Spinal cord (tissue), 9 donors: ENCODE measurements at regions not wholly inside any gene's neighbourhood (a gene's known extent, or its start where the extent isn't known, plus 50 kb on each side); places are given as distances from the start of the nearest gene placed in this dataset.
A peak's percentile ranks its signal among the peaks of the same experiment; 100 is the strongest.

Experiments used
- DNase-seq, 6 donors: peaks; one replicate each; pipeline versions ENCODE4 v3.0.0 to v3.0.0-alpha.2; 2013 to 2015; ENCODE audit warnings: low spot score in 6 of 6, low read depth in 4 of 6
- H3K27ac ChIP-seq: one replicate; pipeline ENCODE4 v1.5.1; 2013; ENCODE audit warnings: low read depth, low read length, control low read depth
- H3K27me3 ChIP-seq: one replicate; pipeline ENCODE4 v1.6.1; 2013; ENCODE audit warnings: low read length; ENCODE audit not compliant: control insufficient read depth, insufficient read depth
- H3K36me3 ChIP-seq: one replicate; pipeline ENCODE4 v1.6.1; 2013; ENCODE audit warnings: low read length; ENCODE audit not compliant: control insufficient read depth, insufficient read depth
- H3K4me1 ChIP-seq: one replicate; pipeline ENCODE4 v1.6.1; 2013; ENCODE audit warnings: low read length; ENCODE audit not compliant: control insufficient read depth, insufficient read depth
- H3K4me3 ChIP-seq: one replicate; pipeline ENCODE4 v1.5.1; 2013; ENCODE audit warnings: low read depth, low read length, control low read depth
- H3K9me3 ChIP-seq: one replicate; pipeline ENCODE4 v1.6.1; 2013; ENCODE audit warnings: low read length; ENCODE audit not compliant: control insufficient read depth, insufficient read depth
- WGBS: methylation state at CpG from one replicate; pipeline ENCODE4 v1.1.5; 2013; ENCODE audit warnings: missing lambda C conversion rate; ENCODE audit not compliant: insufficient coverage; 5-methylcytosine and 5-hydroxymethylcytosine counted together
- donor health status: healthy.

- no peak overlapping the region for H3K27ac ChIP-seq
- no peaks in the 10 kb centered on the region for H3K4me1 ChIP-seq
- no peaks in the 10 kb centered on the region for H3K36me3 ChIP-seq
- no peaks in the 10 kb centered on the region for H3K9me3 ChIP-seq
- no peak for DNase-seq
- H3K27me3 ChIP-seq = no peaks in the 10 kb centered on the region
- H3K4me3 ChIP-seq = no peak overlapping the region
- WGBS = 93% methylated on average over 7 of the region's 8 CpGs
These were observed 417.2 kb downstream of the TTLL7 start for GRCh38 chr1:83581747-83582146.

- Histone ChIP-seq H3K27me3 (no peaks in the 10 kb centered on the region), H3K9me3 (no peaks in the 10 kb centered on the region), H3K4me1 (no peaks in the 10 kb centered on the region), H3K36me3 (no peaks in the 10 kb centered on the region), H3K4me3 (no peak overlapping the region), H3K27ac (no peak overlapping the region)
- WGBS = 50% methylated on average over 1 of the region's 2 CpGs
- DNase-seq = peak in 2 of 6 donors; percentile 24 to 27
These were observed 424.1 kb downstream of the TTLL7 start for GRCh38 chr1:83574791-83575190.

- H3K4me3 ChIP-seq = no peak overlapping the region
- no peaks in the 10 kb centered on the region for H3K9me3 ChIP-seq
- H3K27ac ChIP-seq = no peak overlapping the region
These were observed 425.2 kb downstream of the TTLL7 start for GRCh38 chr1:83573776-83574175.

GRCh38 chr1:83571536-83571935, 427.4 kb downstream of the TTLL7 start:
- no peaks in the 10 kb centered on the region for H3K9me3 ChIP-seq
- no peak for DNase-seq
- H3K27ac ChIP-seq = no peak overlapping the region
- 89% methylated on average over 1 of the region's 3 CpGs for WGBS
- no peaks in the 10 kb centered on the region for H3K36me3 ChIP-seq
- no peaks in the 10 kb centered on the region for H3K4me1 ChIP-seq
- H3K27me3 ChIP-seq = no peaks in the 10 kb centered on the region
- no peak overlapping the region for H3K4me3 ChIP-seq

More at GRCh38 chr1:83573776-83574175, 425.2 kb downstream of the TTLL7 start:
- H3K27me3 ChIP-seq = no peaks in the 10 kb centered on the region
- WGBS = 100% methylated on average over 2 of the region's 2 CpGs
- H3K4me1 ChIP-seq = no peaks in the 10 kb centered on the region
- DNase-seq = no peak
- H3K36me3 ChIP-seq = no peaks in the 10 kb centered on the region

GRCh38 chr1:83561346-83561745, 437.6 kb downstream of the TTLL7 start:
- Histone ChIP-seq H3K36me3 (no peaks in the 10 kb centered on the region), H3K4me1 (peaks cover 3% of the 10 kb centered on the region), H3K4me3 (no peak overlapping the region), H3K27me3 (peaks cover 2% of the 10 kb centered on the region), H3K27ac (no peak overlapping the region), H3K9me3 (no peaks in the 10 kb centered on the region)
- no CpG with 5 or more reads among the region's 2 CpGs for WGBS
- no peak for DNase-seq

GRCh38 chr1:83559129-83559840, 439.6 kb downstream of the TTLL7 start:
- Histone ChIP-seq H3K27ac (no peak overlapping the region), H3K4me3 (no peak overlapping the region), H3K27me3 (peaks cover 2% of the 10 kb centered on the region), H3K36me3 (no peaks in the 10 kb centered on the region), H3K9me3 (no peaks in the 10 kb centered on the region), H3K4me1 (peaks cover 3% of the 10 kb centered on the region)
- 44% methylated on average over 5 of the region's 7 CpGs for WGBS
- peak in 2 of 6 donors; percentile 18 to 23 for DNase-seq

GRCh38 chr1:83555871-83556270, 443.1 kb downstream of the TTLL7 start:
- Histone ChIP-seq H3K4me3 (no peak overlapping the region), H3K4me1 (peaks cover 3% of the 10 kb centered on the region), H3K27me3 (no peaks in the 10 kb centered on the region), H3K27ac (no peak overlapping the region), H3K9me3 (no peaks in the 10 kb centered on the region), H3K36me3 (no peaks in the 10 kb centered on the region)
- no peak for DNase-seq
- 65% methylated on average over 5 of the region's 8 CpGs for WGBS

- DNase-seq = no peak
- WGBS = 37% methylated on average over 6 of the region's 6 CpGs
- no peak overlapping the region for H3K27ac ChIP-seq
These were observed 444.8 kb downstream of the TTLL7 start for GRCh38 chr1:83554174-83554573.

GRCh38 chr1:83552820-83553219, 446.1 kb downstream of the TTLL7 start:
- Histone ChIP-seq H3K36me3 (no peaks in the 10 kb centered on the region), H3K4me3 (no peak overlapping the region), H3K27ac (no peak overlapping the region), H3K27me3 (no peaks in the 10 kb centered on the region), H3K9me3 (no peaks in the 10 kb centered on the region), H3K4me1 (no peaks in the 10 kb centered on the region)
- DNase-seq = no peak
- WGBS = no CpG with 5 or more reads among the region's 1 CpG

More at GRCh38 chr1:83554174-83554573, 444.8 kb downstream of the TTLL7 start:
- Histone ChIP-seq H3K36me3 (no peaks in the 10 kb centered on the region), H3K9me3 (no peaks in the 10 kb centered on the region), H3K27me3 (no peaks in the 10 kb centered on the region), H3K4me3 (no peak overlapping the region), H3K4me1 (no peaks in the 10 kb centered on the region)

GRCh38 chr1:83548311-83548710, 450.6 kb downstream of the TTLL7 start:
- Histone ChIP-seq H3K27ac (no peak overlapping the region), H3K27me3 (no peaks in the 10 kb centered on the region)
- 100% methylated on average over 1 of the region's 1 CpG for WGBS

More at GRCh38 chr1:83548311-83548710, 450.6 kb downstream of the TTLL7 start:
- no peaks in the 10 kb centered on the region for H3K4me1 ChIP-seq
- no peaks in the 10 kb centered on the region for H3K36me3 ChIP-seq
- H3K4me3 ChIP-seq = no peak overlapping the region
- H3K9me3 ChIP-seq = no peaks in the 10 kb centered on the region
- no peak for DNase-seq
